GM20431 (cell line): ENCODE measurements at regions not wholly inside any gene's neighbourhood (a gene's known extent, or its start where the extent isn't known, plus 50 kb on each side); places are given as distances from the start of the nearest gene placed in this dataset.
"Not testable (repeated sequence)": the region's sequence is repeated elsewhere in the genome, so short reads cannot be mapped to it uniquely, and the experiment has no call there.

Experiments used
- in situ Hi-C: fragments of 300-500 bp; cut with MseI, MboI; formaldehyde crosslinking; loops from one replicate; pipeline ENCODE4 v1.15.0; 2020; ENCODE audit warnings: low sequenced_read_pairs; ENCODE audit not compliant: unreplicated experiment

GRCh38 chr2:121818546-121818945 lies 63.1 kb downstream of the TSN start:
- in situ Hi-C loops = no loop called here

GRCh38 chr2:121819846-121820245 lies 64.4 kb downstream of the TSN start:
- in situ Hi-C loops = no loop called here

- in situ Hi-C loops = no loop called here
Measured at GRCh38 chr2:121821476-121822158, 66.2 kb downstream of the TSN start.

GRCh38 chr2:121824264-121824663 lies 68.8 kb downstream of the TSN start:
- in situ Hi-C loops = no loop called here

- in situ Hi-C loops = no loop called here
Measured at GRCh38 chr2:121825003-121825950, 69.8 kb downstream of the TSN start.

GRCh38 chr2:121826036-121826435 lies 70.6 kb downstream of the TSN start:
- in situ Hi-C loops = no loop called here

- in situ Hi-C loops = no loop called here
Measured at GRCh38 chr2:121828281-121828731, 72.9 kb downstream of the TSN start.

GRCh38 chr2:121830809-121831208 lies 75.4 kb downstream of the TSN start:
- in situ Hi-C loops = no loop called here

- in situ Hi-C loops = no loop called here
Measured at GRCh38 chr2:121831841-121832240, 76.4 kb downstream of the TSN start.

- in situ Hi-C loops = no loop called here
Measured at GRCh38 chr2:121832412-121833357, 77.2 kb downstream of the TSN start.

GRCh38 chr2:121833358-121833723 lies 77.9 kb downstream of the TSN start:
- in situ Hi-C loops = no loop called here

- in situ Hi-C loops = no loop called here
Measured at GRCh38 chr2:121836611-121837010, 81.2 kb downstream of the TSN start.

GRCh38 chr2:121837591-121837990 lies 82.1 kb downstream of the TSN start:
- in situ Hi-C loops = no loop called here

GRCh38 chr2:121838551-121838950 lies 83.1 kb downstream of the TSN start:
- in situ Hi-C loops = no loop called here

GRCh38 chr2:121839584-121839983 lies 84.1 kb downstream of the TSN start:
- in situ Hi-C loops = no loop called here

GRCh38 chr2:121849236-121849635 lies 93.8 kb downstream of the TSN start:
- in situ Hi-C loops = no loop called here

GRCh38 chr2:121853149-121853548 lies 97.7 kb downstream of the TSN start:
- in situ Hi-C loops = not testable (repeated sequence)

- in situ Hi-C loops = no loop called here
Measured at GRCh38 chr2:121855510-121855909, 100.1 kb downstream of the TSN start.

GRCh38 chr2:121856360-121856759 lies 100.9 kb downstream of the TSN start:
- in situ Hi-C loops = no loop called here

- in situ Hi-C loops = no loop called here
Measured at GRCh38 chr2:121858369-121858768, 102.9 kb downstream of the TSN start.
